HG03457 (cell line): ENCODE measurements at regions not wholly inside any gene's neighbourhood (a gene's known extent, or its start where the extent isn't known, plus 50 kb on each side); places are given as distances from the start of the nearest gene placed in this dataset.
"Not testable (repeated sequence)": the region's sequence is repeated elsewhere in the genome, so short reads cannot be mapped to it uniquely, and the experiment has no call there.

Experiments
- ATAC-seq: cut with Tn5 transposase; IDR thresholded peaks from one replicate; pipeline ENCODE4 v1.9.1; 2021; ENCODE audit warnings: moderate number of reproducible peaks; ENCODE audit not compliant: unreplicated experiment

DNA sequence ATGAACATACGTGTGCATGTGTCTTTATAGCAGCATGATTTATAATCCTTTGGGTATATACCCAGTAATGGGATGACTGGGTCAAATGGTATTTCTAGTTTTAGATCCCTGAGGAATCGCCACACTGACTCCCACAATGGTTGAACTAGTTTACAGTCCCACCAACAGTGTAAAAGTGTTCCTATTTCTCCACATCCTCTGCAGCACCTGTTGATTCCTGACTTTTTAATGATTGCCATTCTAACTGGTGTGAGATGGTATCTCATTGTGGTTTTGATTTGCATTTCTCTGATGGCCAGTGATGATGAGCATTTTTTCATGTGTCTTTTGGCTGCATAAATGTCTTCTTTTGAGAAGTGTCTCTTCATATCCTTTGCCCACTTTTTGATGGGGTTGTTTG, 493.0 kb upstream of the PIK3R1 start:
- not testable (repeated sequence) for ATAC-seq

DNA sequence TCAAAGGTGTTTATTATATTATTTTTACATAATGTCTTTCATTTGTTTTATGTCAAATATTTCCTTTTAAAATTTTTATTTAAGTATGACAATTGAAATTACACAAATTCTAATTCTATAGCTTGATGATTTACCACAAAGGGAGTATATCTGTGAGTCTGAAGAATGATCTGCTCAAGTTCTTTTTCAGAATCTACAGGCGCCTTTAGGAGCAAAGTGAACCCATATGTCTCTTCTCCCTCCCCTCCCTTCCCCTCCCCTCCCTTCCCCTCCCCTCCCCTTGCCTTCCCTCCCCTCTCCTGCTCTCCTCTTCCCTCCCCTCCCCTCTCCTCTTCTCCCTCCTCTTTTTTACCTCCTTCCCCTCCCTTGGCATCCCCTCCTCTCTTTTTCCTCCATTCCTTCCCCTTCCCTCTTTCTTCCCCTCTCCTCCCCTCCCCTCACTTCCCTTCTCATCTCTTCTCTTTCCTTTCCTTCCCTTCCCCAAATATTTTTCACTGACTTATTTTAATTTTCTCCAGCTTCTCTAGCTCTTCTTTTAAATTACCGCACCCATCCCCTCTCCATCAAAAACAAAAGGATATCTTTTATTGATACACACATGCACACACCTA, 495.3 kb upstream of the PIK3R1 start:
- no peak for ATAC-seq

DNA sequence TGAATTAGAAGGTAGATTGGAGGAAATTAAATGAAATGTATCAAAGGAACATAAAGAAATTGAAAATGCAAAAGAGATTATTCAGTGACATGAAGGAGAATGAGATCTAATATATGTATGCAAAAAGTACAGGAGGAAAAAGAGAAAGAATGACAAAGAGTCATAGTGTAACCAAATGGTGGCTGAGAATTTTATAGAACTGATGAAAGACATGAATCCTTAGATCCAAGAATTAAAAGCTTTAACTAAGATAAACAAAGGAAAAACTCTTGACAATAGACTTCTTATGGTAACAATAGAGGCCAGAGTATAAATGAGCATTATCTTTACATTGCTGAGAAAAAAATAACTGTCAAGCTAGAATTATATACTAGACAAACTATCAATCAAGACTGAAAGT, 505.4 kb upstream of the CD180 start:
- ATAC-seq = no peak

DNA sequence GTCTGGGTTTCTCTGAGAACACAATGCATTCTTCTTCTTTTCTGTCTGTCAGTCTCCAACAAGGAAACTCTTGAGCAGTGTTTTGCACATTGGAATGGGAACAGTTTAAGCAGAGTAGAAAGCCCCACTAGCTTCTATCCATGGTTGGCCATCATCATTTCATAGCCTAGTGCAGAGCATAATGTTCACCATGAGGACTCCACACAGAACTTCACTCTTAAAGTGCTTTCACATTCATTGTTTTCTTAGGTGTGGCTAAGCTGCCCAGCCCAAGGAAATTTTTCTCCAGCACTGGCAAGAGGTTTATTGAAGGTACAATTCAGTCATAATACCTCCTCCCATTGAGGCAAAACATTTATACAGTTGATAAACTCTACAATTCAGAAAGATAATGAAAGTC, 503.0 kb upstream of the CD180 start:
- ATAC-seq = no peak

DNA sequence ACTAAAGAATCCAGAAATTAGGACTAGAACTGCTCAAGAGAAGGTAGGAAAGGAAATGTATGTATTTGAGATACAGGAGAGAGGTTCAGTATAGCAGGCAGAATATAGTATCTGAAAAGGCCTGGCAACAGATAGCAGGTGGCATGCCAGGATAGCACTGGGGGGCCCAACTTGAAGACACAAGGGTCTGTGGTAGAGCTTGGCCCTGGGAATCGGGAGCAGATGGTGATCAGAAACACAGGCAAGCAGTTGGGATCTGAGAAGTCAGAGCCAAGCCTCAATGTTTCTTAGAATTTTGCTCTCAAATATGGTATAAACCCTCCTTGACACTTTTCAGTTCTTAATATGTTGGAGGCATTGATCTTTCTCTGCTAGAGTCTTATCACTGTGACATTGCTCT, 499.8 kb upstream of the CD180 start:
- no peak for ATAC-seq

DNA sequence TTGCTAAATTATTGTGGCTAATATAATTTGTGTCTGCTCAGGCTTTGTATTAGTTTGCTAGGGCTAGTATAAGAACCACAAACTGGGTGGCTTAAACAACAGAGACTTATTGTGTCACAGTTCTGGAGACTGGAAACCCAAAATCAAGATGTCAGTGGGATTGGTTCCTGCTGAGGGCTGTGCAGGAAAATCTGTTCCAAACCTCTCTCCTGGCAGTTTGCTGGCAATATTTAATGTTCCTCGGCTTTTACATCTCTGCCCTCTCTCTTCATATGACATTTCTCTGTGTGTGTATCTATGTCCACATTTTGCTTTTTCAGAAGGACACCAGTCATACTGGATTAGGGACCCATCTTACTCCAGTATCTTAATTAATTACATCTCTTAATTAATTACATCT, 498.8 kb upstream of the CD180 start:
- no peak for ATAC-seq

DNA sequence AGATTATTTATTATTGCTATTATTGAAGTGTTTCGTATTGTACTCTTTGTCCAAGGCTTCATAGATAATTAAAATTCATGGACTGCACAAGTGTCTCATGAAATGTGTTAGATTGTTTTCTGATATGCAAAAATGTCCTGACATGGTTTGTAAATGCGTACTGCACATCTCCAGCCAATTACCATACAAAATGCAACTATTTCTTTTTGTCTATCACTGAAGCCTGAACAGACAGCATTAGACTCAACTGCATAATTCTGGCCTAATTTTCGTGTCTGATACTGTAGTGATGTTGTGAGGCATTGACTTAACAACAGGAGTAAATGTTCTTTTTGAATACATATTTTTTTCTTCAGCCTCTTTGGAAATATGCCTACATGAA, 498.2 kb upstream of the CD180 start:
- no peak for ATAC-seq

DNA sequence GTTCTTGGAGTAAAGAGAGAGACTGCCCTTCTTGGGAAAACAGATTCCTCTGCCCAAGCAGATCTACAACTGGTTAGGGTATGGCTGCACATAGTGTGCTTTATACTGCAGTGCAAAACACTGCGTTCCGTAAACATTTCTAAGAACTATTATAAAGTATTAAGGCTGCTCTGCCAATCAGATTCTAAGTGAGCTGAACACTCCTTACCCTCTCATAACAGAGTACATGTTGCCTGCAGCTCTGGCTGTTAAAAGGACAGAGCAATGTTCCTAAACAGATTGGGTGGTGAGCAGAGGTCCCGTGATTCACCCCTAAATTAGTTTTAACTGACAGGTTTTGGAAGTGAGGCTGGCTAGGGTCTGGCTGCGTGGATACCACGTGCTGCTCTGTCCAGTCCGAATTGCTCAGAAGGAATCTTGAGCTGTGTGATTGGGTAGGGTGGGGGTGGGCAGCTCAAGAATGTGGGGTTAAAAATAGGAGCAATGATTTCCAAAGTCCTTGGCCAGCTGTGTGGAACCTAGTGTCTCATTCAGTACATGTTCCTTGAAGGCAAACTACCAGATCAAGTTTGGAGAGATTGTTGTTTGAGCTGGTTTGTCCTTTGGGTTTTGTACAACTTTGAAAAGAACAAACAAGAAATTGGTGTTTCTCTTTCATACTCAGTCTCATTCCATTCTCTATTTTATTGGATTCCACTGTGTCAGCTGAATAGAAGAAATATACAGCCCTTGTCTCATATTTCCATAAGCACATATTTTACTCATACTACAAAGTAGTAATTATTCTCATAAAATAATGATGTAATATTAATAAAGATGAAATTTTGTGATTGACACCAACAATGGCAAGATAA, 497.6 kb upstream of the CD180 start:
- ATAC-seq = no peak

DNA sequence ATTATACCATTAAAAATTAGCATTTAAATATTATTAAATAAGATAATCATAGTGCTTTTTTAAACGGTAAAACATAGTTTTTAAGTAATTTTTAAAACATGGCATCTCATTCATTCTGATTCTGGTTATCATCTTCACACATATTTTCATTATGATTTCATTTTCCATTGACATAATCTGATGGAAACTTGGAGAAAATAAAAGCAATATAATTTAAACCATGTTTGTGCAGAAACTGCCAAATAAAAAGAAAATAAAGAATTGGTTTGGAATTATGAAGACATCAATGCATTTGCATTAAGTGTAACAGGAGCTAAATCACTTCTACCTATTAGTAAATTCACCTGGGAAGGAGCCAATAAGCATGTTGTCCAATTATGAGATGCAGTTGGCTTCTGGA, 490.1 kb upstream of the CD180 start:
- no peak for ATAC-seq

DNA sequence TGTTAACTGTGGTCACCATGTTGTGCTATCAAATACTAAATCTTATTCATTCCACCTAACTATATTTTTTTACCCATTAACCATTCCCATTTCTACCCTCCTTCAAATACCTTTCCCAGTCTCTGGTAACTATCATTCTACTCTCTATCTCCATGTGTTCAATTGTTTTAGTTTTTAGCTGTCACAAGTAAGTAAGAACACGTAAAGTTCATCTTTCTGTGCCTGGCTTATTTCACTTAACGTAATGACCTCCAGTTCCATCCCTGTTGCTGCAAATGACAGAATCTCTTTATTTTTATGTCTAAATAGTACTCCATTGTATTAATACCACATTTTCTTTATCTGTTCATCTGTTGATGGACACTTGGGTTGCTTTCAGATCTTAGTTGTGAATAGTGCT, 485.1 kb upstream of the CD180 start:
- no peak for ATAC-seq

DNA sequence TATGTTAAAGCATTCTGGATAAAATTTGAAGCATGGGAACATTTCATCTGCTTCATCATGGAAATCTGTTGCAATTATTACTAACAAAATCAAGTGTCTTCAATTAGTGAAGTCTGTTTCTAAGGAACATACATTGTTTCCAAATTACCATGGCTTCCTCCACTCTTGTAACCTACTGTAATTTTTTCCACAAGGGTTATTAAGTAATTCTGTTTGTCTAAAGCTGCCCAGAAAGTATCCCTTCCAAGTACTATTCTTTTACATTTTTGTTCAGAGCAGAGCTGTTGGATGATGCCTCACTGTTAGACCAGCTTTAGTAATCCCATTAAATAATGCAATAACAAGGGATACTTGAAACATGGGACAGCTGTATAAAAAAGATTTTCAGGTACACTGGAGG, 483.5 kb upstream of the CD180 start:
- no peak for ATAC-seq

DNA sequence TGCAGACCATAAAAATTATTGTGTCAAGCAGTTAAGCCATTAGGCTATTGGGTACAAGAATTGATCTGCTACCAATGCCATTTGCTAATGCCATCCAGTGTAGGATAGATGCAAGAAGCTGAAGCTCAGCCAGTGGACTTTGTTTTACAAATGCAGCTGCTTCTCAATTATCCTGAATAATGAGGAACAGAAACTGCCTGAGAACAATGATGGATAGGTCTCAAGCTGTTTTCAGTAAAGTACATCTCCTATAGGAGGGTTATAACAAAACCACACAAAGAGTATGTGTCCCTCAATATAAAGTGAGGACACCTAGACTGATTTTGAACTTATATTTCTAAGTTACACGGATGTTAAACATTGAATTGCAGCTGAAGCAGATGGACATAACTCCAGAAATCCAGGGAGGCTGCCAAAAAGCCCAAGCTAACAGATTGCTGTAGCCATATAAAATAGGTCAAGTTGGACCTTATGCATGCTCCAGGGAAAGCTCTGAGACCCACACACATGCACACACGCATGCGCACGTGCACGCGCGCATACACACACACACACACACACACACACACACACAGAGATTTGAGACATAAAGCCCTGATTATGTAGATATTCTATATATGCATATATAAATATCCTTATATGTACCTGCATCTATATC, 482.7 kb upstream of the CD180 start:
- no peak for ATAC-seq

DNA sequence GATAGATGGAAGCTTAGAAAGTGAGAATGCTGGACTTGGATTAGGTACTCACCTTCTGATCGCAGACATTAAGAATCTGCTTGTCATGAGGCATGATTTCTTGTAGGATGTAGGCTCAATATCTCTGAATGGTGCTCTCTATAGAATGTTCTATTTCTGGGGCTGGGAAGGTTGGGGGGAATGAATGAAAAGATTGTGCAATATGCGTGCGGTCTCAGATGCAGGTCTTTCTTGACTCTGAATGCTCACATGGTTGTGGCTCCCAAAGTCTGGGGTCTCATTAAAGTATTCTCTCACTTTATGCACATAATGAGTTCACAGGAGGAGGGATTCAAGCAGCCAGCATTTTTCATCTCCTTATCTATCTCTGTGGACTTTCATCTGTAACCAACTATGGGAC, 482.0 kb upstream of the CD180 start:
- ATAC-seq = no peak

DNA sequence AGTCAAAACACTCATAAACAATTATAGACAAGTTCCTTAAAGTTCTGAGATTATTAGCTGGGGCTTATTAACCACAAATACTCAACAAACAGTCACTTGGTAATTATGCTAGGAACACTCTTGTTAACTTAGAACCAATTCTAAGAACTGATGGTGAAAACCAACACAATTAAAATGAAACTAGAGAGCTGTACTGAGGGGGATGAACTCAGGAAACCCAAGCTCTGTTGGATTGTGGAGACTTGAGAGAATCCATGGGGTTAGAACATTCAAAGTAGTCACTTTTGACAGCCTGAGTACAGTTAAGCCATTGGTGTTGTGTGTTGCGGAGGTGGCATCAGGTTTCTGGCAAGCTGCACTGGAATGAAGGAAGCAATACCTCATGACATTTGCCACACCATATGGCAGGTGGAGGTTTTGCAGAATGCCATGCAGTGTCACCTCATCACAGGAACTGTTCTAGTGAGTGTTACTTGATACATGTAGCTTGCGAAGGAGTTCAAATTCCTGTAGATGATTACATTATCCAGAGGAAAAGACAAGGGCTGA, 480.9 kb upstream of the CD180 start:
- ATAC-seq = no peak

DNA sequence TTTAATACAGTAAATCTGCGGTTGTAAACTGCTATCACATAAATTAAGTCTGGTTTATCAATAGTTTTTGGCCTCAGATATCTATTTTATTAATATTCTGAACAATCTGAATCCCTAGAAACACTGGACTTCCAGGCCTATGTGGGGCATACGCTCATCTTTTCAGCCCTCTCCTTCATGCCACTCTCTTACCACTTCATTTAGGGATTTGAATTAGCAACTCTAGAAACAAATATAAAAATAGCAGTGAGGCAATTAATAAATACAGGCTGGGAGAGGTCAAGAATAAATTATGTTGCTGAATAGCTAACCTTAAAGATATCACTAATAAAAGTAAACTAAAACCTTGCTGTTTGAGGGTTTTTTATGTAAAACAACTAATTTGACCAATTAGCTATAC, 480.3 kb upstream of the CD180 start:
- ATAC-seq = no peak

DNA sequence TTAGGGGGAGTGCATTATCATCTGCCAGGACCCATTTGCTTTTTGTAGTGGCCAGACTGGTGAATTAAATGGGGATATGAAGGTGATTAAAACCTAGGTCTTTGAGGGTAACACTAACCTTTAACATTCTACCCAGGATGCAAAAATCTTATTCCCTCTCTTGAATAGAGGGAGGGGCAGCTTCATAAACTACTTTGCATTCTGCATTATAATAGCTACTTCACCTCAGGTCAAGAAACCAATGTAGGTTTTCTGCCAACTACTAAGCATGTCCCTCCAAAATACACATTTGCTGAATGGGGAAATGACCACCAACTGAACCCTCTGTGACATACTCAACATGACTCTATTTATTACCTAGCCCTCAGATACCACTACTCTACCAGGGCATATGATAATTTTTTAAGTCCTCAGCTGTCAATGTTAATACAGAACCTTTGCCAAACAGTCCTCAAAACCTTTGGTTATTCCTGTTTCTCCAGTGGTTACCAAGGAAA, 477.6 kb upstream of the CD180 start:
- ATAC-seq = no peak

DNA sequence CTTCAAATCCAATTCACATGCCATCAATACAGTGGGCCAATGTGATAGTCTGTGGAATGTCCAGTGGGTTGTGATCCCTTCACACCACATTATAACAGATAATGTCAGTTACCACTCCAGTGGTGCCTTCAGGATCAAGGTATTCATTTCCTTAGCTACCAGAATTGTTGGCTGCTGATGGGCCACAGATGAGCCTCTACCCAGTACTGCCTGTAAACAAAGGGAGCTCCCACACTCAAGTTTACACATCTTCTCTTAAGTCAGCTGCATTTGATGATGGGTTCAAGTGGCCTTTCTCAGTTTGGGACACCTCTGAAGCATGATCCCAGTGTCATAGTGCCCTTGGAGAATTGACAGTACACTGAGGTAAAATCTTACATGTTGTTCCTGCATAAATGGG, 477.0 kb upstream of the CD180 start:
- no peak for ATAC-seq

DNA sequence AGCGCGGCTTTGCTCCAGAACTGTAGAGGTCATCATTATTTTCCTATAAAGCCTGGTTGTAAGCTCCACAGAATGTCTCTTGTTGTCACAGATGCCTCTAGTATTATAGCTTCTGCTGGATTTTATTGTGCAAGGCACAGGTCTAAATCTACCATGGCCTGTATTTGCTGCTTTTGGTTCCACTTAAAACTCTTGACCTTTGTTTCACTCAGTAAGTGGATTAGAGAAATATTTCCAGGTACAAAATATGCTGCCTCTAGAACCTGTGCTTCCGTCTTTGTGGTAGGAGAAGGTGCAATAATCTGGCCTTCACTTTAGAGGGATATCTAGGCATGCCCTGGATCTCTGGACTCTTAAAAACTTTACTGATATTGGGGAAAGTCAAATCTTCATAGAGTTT, 476.6 kb upstream of the CD180 start:
- ATAC-seq = no peak

DNA sequence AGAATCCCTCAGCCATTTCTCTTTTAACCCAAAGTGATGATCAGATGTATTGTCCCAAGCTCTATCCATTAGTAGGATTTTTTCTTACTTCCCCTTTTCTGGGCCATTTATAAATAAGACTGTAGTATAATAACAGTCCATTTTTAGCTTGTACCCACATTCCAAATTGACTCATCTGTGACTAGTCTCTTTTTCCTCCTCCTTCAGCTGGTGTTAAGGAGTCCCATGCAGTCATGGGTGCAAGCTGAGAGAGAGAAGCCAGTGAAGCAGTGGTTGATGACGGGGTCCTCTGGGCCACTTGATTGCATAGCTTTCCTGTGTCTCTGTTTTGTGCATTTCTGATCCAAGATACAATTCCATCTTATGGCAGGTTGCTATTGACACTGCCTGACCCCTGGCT, 476.0 kb upstream of the CD180 start:
- ATAC-seq = no peak

DNA sequence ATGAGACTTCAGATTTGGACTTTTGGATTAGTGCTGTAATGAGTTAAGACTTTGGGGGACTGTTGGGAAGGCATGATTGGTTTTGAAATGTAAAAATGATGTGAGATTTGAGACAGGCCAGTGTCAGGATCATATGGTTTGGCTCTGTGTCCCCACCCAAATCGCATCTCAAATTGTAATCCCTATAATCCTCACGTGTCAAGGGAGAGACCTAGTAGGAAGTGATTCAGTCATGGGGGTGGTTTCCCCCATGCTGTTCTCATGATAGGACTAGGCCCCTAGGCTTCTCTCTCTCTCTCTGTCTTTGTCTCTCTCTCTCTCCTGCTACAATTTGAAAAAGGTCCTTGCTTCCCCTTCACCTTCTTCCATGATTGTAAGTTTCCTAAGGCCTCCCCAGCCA, 473.3 kb upstream of the CD180 start:
- ATAC-seq = no peak

DNA sequence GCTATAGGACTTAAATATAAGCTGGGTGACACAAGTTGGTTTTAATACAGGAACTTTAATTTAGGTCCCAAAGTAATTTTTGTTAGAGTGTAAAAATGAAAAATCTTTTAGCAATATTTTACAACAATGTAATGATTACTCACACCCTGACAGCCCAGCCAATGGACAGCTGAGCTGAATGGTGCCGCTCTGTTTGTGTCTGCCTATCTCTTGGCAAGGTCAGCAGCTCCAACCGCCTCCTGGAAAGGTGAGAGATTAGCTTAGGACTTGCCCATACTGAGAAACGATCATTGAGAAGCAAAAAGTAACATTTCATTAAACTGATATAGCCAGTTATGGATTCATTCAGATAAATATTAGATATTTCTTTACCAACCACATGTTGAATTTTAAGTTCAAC, 463.6 kb upstream of the CD180 start:
- no peak for ATAC-seq

DNA sequence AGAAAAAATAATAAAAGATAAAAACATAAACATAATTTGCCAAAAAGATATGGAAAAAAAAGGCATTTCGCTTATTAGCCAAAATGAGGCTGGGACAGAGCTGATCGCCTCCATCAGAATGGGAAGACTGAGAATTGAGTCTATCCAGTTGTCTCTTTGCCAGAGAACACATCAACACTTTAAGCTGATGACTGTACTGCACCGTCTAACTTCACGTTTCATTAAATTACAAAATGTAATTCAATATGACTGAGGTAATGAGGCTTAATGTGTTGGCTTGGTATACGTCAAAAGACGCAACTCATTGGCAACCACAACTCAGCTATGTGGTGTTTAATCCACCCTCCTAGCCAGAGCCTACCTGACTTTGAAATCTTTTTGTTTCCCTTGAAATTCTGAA, 462.7 kb upstream of the CD180 start:
- ATAC-seq = no peak
